Epithelial cell of prostate (primary cell): ENCODE measurements at regions not wholly inside any gene's neighbourhood (a gene's known extent, or its start where the extent isn't known, plus 50 kb on each side); places are given as distances from the start of the nearest gene placed in this dataset.
"Not testable (repeated sequence)": the region's sequence is repeated elsewhere in the genome, so short reads cannot be mapped to it uniquely, and the experiment has no call there.

Experiments
- DNase-seq: peaks from one replicate; pipeline ENCODE4 v3.0.0-alpha.2; 2011; ENCODE audit warnings: low read depth, low spot score
- H3K27ac ChIP-seq: fragments of 450-650 bp; 2 replicates; pipeline ENCODE4 v1.5.1; 2017; ENCODE audit warnings: mild to moderate bottlenecking

DNA sequence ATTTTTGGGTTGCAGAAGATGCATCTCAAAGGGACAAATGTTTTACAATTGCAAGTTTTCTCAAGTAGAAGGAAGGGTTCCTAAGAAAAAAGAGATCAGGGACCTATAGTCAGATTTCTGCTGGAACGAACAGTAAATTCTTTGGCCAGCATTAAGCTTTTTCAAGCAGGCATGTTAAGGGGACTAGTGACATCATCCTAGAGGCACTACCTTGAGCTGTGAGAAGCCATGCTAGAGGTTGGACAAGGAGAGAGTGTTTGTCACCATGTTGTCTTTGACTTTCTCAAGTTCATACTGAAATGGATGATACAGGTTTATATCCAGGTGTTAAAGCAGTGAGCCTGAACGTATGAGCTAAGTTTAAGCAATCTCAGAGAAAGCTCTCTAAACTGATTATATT lies 85.2 kb upstream of the WDR72 start:
- no peak overlapping the region for H3K27ac ChIP-seq
- DNase-seq, result no peak

DNA sequence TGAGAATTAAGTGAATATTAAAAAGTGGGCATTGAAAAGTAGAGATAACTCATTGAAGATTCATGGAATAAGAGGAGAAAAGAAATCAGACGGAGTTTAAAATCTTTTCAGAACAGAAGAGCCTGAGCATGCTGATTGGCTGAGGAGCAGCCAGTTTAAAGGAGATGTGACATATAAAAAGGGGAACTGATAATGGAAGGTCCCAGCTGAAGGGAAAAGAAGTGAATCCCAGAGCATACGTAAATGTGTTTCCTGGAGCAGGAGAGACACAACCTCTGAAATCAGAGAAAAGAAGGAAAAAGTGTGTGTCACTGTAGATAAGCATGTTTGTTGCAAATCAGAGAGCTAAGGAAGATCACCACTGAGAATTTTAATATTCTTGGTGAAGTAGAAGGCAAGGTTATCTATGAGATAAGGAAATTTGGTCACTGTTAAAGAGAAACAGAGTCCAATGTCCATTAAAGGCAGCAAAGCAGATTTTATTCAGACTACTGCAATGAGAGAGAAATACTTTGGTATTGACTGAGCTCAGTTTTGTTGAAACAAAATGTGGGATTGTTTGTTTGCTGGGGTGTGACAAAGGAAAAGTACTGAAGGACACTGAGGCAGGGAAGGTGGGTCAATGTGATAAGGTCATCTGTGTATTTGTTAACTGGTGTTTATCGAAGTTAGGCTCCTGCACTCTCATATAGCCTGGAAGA lies 84.6 kb upstream of the WDR72 start:
- no peak overlapping the region for H3K27ac ChIP-seq
- no peak for DNase-seq

DNA sequence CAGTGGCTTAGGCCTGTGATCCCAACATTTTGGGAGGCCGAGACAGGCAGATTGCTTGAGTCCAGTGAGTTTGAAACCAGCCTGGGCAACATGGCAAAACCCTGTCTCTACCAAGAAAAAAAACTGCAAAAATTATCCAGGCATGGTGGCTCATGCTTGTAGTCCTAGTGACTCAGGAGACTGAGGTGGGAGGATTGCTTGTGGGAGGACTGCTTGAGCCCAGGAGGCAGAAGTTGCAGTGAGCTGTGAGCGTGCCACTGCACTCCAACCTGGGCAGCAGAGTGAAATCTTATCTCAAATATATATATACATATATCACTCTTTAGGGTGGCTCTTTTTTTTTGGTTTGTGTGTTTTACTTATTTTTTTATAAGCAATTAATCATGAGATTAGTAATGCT lies 83.7 kb upstream of the WDR72 start:
- H3K27ac ChIP-seq, result no peak overlapping the region
- DNase-seq, result no peak

DNA sequence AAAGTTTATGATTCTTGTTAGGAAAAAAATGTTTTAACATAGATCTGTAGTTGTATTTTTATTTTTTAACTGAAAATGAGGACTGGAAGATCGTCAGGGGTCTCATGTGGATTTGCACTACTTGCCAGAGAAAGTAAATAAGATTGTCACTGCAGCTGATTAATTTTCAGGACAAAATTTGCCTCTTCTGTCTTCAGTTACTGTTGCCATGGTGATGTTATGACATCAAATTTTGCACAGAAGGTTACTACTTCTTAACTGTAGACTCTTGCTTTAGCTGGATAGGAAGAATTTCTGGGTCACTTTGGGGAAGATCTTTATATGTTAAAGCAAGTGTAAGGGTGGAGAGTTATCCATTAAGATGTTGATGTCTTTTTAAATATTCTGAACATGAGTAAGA lies 82.2 kb upstream of the WDR72 start:
- DNase-seq, result no peak
- no peak overlapping the region for H3K27ac ChIP-seq

DNA sequence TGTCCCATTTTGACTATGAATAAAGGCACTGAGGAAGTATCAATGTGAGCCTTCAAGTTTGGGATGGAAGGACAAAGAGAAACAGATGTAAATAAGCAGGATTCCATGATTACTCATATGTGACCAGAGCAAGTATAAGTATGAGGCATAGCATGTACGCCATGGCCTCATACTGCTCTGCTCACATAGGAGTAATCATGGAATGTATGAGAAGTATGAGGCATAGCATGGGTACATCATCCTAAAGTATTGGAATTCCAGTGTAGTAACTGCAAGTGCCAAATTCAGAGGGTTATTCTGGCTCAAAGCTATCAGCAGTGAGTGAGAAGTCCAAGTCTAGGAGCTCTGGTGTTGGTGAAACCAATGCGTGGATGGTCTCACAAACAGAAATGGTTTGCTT lies 81.2 kb upstream of the WDR72 start:
- H3K27ac ChIP-seq, result no peak overlapping the region
- DNase-seq, result no peak

DNA sequence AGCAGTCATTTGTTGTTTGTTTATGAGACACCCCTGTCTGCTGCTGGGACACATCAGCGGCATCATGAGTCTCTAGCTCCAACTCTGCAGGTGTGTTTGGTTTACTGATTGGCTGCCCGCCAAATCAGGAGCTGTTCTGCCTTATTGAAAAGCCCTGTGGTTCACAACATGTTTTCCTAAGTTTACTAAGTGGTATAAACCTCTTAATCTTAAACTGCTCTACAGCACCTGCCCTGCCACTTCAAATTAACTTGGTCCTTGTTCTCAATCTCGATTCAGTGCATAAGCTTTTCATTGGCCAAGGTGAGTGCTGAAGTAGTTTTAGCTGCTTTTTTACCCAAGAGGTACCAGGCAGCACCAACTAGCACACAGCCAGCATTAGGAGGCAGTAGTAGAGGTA lies 77.8 kb upstream of the WDR72 start:
- DNase-seq, result peak; percentile 2
- H3K27ac ChIP-seq, result no peak overlapping the region

DNA sequence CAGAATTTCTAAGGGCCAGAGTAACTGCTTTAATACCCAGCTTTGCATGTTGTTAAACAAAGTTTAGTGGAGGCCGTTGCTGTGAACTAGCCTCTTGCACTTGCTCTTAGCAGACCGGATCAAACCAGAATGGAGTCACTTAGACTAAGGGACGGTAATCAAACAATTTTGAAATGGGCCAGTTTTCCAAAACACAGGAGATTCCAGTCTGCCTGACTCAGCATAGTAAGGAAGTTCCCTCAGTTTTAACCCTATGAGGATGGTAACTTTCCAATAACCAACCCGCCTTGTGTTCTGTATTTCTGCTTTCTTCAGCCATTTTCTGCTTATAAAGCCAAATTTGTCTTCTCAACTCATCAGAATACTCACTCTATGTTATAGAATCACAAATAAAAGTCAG lies 77.2 kb upstream of the WDR72 start:
- no peak overlapping the region for H3K27ac ChIP-seq
- DNase-seq, result no peak

DNA sequence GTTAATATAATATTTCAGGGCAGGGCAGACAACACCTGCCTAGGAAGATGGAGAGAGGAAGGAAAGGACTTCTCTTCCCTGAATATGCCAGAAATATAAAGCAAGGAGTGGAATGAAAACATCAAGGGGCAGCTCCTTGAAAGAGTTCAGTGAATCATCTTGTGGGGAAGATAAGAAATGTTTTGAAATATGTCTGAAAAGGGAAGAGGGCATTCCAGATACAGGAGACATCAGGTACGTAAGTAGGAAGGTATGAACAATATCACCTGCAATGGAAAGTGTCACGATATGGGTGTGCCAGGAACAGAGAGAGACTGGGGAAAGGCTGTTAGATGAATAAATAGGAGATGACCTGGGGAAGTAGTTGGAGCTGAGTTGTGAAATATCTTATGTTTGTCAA lies 75.8 kb upstream of the WDR72 start:
- no peak overlapping the region for H3K27ac ChIP-seq
- DNase-seq, result no peak

DNA sequence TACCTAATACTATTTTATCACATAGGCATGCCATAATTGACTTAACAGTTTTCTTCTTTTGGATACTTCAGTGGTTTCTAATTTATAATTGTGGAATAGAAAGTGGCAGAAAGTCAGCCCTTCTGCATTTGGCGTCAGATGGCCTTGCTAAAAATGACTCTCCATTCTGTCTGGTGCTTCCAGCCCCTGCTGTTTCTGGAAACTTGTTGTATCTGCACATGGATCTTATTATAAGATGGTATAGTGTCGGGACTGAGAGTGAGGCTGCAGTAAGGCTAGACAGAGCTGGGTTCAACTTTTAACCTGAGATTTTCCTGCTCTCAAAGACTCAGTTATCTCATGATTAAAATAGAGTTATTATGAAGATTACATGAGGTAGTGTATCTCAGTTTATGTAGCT lies 74.8 kb upstream of the WDR72 start:
- DNase-seq, result no peak
- no peak overlapping the region for H3K27ac ChIP-seq

DNA sequence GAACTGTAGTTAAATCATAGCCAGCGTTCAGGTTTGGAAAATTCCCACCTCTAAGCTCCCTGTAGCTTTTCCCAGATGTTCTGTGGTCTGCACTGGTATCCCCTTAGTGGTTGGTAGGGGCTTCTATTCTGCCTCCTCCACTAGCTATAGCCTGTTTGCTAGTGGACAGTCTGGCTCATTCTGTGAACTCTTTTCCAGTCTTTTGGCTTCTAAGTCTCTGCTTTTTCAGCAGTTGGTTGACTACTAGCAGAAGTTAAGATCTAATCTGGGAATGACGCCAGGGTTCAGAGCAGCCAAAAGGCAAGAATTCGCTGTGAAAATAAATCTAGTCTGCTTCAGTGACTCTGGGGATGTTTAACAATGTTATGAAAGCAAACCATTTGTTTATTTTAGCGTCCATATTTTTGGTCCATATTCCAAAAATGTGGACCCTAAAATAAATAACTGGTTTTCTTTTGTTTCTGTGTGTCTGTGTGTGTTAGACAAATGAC lies 73.7 kb upstream of the WDR72 start:
- no peak for DNase-seq
- no peak overlapping the region for H3K27ac ChIP-seq

DNA sequence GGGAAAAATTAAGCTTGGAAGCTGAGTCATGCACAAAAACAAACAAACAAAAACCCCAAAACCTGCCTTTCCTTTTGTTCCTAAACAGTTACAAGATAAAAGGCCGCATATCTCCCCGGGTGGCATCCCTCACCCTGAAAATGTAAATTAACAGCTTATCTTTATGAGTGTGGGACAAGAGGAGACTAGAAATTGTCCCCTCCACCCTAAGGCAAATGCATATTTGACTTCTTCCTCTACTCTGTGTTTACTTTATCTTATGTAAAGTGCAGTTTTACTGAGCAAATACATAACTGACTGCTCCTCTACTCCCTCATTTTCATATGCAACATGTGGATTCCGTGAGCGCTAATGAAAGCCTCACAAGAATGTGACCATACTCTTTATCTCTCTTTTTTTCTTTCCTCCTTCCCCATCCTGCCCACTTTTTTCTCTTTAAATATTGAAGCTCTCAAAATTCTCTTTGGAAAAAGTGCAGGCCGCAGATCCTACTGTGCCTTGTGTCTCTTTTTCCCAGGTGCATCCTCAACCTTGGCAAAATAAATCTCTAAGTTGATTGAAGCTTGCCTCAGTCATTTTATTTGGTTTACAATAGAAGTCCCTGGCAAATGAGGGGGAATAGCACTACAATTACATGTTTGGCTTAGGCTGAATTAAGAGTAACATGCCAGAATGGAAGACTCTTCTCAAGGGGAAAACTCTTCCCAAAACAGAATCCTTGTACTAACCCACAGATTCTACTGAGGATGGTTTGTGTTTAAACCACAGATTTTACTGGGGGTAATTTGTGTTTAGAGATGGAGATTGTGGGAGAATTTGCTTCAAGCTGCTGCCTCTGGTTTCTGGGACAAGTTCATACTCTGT lies 72.7 kb upstream of the WDR72 start:
- no peak overlapping the region for H3K27ac ChIP-seq
- DNase-seq, result no peak

DNA sequence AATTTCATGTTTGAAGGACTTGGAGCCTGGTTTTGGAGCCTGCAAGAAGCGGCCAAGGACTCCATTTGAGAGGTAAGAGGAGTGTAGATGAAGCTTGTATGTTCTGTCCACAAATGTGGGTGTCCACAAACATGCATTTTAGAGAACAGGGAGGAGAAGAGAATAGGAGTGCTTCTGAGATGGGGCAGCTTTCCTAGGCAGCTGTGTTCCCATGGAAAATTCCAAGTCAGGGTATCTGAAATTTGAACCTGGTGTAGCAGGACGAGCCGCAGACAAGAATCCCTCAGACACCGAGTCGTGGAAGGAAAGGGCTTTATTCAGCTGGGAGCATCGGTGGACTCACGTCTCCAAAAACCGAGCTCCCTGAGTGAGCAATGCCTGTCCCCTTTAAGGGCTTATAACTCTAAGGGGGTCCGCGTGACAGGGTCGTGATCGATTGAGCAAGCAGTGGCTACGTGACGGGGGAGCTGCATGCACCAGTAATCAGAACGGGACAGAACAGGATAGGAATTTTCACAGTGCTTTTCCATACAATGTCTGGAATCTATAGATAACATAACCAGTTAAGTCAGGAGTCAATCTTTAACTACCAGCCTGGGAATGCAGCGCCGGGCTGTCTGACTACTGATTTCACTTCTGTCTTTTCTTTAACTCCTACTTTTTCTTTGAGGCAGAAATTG lies 71.4 kb upstream of the WDR72 start:
- DNase-seq, result no peak
- H3K27ac ChIP-seq, result no peak overlapping the region

DNA sequence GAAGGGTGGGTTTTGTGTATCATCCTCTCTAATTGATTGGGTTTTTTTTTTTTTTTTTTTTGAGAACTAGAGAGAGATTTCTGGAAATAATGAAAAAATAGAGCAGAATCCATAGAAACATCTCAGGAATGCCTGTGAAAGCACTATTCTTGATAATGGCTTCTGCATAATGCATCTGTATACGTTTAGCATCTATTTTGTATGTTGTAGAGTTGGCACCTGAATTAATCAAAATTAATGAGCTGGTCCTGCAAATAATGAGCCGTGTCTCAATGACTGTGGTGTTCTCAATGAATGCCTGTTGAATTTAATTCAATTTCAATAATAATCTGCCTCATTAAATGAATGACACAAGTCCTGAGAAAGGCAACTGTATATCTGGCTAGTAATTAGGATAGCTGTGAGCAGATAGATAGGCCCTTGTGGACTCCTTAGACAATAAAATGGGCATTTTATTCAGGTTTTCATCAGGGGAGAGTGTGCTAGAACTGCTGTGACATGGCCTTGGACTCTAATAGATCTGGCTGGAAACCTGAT lies 70.5 kb upstream of the WDR72 start:
- DNase-seq, result no peak
- H3K27ac ChIP-seq, result no peak overlapping the region

DNA sequence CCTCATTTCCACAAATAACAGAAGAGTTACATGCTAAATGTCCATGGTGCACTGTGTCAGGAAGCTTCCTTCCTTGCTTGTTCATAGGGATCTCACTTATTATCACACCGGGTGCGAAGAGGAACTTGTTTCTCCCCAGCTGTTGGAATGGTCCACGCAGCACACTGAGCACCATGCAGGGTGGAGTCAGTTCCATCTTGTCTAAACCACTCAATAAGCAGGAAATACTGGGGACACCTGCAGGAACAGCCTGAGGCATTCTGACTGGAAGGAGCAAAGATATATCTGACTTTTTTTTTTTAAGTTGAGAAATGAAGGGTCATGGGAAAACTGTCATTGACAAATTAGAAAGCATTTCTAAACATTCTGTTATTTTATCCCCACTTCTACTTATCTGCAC lies 70.0 kb upstream of the WDR72 start:
- H3K27ac ChIP-seq, result no peak overlapping the region
- DNase-seq, result no peak

DNA sequence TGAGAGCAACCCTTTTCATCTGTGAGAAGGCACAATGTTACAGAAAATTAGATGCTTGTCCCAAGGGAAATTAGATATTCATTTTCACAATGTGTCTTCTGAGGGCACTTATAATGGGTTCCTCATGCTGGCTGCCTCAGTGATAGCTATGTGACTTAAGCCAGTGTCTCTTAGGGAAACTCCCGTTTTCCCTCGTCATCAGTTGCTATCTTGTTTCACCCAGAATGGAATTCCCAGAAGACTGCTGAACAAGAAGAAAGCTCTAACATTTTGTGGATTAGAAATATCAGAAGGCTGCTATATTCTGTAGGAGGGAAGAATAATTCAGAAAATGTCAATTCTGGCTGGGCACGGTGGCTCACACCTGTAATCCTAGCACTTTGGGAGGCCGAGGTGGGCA lies 67.9 kb upstream of the WDR72 start:
- no peak for DNase-seq
- H3K27ac ChIP-seq, result no peak overlapping the region

DNA sequence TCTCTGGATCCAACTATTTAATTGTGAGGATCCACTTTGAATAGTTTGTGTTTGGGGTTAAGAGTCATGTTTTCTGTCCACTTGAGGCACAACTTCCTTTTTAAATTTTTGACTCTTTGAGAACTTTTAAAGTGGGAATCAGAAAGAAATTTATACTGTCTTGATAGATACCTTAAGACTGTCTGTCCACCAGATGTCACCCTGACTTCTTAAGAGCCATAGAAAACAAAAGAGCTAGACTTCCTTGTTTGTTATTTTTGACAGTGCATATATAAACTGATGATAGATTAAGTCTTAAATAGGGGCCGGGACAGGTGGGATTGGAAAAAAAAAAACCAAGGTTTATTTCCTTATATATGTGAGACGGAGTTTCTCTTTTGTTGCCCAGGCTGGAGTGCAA lies 52.1 kb upstream of the WDR72 start:
- H3K27ac ChIP-seq, result no peak overlapping the region
- DNase-seq, result no peak

DNA sequence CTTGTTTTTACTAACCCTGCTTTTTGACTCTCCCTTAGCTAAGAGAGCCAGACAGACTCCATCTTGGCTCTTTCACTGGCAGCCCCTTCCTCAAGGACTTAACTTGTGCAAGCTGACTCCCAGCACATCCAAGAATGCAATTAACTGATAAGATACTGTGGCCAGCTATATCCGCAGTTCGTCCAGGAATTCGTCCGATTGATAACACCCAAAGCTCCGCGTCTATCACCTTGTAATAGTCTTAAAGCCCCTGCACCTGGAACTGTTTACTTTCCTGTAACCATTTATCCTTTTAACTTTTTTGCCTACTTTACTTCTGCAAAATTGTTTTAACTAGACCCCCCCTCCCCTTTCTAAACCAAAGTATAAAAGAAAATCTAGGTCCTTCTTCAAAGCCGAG lies 50.8 kb upstream of the WDR72 start:
- not testable (repeated sequence) for H3K27ac ChIP-seq, DNase-seq
